HG03159 (cell line): ENCODE measurements at regions not wholly inside any gene's neighbourhood (a gene's known extent, or its start where the extent isn't known, plus 50 kb on each side); places are given as distances from the start of the nearest gene placed in this dataset.

ENCODE experiments used
- ATAC-seq: cut with Tn5 transposase; IDR thresholded peaks from one replicate; pipeline ENCODE4 v1.9.1; 2021; ENCODE audit warnings: mild to moderate bottlenecking, moderate library complexity; ENCODE audit not compliant: unreplicated experiment

DNA sequence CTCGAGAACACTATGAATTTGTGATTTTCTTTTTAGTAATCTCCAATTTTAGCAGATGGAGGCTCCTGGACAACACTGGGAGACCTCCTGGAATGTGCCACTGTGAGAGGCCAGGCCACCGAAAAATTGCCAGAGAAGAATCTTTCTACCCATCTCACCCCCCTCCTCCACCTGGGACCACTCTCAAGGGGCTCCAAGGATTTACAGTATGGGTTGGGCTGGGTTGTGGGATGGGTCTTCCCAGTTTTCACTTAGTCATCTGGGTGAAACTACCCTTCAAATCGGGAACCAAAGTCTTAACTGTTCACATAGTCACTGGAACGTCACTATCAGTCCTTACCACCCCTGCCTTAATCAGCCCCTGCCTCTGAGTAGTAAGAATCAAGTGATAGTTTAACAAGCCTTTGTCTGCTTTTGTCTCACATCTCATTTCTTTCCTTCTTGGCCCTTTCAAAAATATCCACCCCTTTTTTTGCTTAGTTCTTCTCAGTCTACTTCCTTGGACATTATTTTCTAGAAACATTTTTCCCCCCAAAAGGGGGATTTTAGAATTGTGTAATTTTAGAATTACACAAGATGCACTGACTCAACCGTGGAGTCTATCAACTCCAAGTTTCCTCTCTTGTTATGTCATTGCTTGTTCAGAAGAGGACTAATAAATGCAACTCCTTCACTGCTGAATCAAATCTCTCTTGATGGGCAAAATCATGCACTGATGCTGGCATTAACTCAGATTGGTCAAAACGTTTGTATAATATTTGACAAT is 148.2 kb upstream of the MOCS1 start:
- ATAC-seq = no peak

DNA sequence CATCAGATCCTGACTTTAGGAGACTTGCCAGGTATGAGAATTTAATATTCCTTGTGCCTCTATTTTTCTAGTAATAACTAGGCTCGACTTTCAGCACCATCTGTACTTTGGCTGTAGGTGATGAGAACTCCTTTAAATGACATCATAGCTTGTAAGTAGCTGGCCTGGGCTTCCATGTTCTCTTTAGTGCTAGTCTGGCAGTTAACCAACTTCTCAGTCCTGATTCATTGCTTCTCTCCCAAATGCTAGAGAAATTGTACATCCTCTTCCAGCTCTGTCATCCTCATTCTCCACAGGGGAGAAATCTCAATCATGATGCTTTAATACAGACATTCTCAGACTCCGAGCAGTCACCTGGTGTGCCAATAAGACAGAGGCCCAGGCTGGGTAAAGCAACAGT is 143.5 kb upstream of the MOCS1 start:
- ATAC-seq = no peak

DNA sequence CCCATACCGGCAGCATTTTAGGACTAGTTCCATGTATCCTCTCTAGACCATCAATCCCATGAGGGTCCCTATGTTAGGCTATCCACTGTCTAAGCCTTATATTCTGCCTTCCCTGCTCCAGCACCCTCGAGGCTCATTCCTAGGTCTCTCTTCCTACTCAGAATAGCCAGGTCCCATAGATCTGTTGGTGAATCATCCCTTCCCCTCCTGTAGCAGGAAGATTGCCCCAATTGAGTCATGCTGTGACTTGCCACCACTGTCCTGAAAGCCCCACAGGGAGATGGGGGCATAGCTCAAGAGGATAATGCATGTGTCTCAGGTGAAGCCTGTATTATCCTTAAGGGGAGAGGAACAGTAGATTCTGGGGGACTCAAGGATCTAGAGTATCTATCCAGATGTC is 143.1 kb upstream of the MOCS1 start:
- no peak for ATAC-seq

GRCh38 chr6:40075056-40075590 is 140.9 kb upstream of the MOCS1 start:
- no peak for ATAC-seq

DNA sequence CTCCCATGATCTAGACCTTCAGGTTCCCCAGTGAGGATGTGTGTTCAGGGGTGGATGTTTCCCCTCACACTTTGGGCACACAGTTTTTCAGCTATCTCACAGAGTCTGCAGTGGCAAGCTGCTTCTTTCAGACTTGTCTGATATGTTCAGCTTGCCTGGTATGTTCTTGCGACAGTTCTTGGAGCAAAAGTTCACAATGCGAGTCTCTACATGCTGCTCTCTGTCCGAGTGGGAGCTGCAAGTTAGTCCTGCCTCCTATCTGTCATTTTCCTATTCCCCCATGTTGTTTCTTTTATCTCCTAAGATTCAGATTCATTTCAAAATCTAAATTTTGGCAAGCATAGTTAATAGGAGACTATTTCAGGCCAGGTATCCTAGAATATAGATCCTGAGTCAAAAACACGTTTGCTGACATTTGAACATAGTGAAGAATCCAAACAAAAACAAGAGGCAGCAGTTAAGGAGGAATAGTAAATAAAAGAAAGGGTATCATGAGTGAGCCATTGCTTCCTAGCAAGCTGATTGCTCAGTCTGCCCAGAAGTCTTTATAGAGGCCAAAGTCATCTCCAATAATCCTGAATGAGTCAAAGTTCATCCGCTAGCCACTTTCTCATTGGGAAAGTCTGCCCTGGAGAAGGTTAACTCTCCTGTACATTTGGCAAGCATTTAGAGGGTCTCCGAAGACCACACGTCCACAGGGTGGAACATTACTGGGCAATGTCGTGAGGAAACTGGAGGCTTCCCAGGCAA is 140.2 kb upstream of the MOCS1 start:
- no peak for ATAC-seq

GRCh38 chr6:40066372-40066771 is 132.1 kb upstream of the MOCS1 start:
- no peak for ATAC-seq

- ATAC-seq = no peak
These were observed 122.6 kb upstream of the MOCS1 start for GRCh38 chr6:40056865-40057264.

DNA sequence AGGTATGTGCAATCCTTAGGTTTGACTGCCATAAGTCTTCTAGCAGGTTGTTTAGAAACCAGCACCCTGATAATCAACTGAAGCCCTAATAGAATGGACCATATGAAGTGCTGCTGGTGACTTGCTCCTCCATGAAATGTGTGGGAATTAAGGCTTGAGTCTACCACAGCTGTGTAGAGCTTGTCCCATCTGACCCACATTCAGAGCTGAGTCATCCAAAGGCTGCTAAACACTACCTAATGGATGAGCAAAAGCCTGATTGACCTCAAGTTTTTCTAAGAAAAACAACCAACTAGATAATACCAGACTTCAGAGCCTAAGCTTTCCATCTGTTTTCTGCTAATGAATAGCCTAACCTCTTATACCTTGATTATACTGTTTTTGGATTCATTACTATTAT is 120.3 kb upstream of the MOCS1 start:
- no peak for ATAC-seq

DNA sequence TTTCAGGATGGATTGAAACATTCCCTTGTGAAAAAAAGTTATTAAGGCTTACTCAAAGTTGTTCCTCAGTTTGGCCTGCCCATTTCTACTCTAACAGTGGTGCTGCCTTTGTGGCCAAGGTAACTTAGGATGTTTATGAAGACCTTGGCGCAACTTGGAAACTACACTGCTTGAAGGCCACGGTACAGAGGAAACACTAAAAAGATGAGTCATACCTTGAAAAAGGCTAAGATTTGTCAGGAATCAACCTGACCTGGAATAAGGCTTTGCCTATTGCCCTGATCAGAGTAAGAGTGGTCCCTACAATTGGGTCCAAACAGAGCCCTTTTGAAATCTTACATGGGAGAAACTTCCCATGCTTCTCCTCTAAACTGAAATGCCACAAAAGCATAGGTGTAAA is 119.9 kb upstream of the MOCS1 start:
- ATAC-seq = no peak

- ATAC-seq = no peak
These were observed 114.9 kb upstream of the MOCS1 start for GRCh38 chr6:40049128-40049527.

GRCh38 chr6:40044196-40044595 is 109.9 kb upstream of the MOCS1 start:
- ATAC-seq = no peak

DNA sequence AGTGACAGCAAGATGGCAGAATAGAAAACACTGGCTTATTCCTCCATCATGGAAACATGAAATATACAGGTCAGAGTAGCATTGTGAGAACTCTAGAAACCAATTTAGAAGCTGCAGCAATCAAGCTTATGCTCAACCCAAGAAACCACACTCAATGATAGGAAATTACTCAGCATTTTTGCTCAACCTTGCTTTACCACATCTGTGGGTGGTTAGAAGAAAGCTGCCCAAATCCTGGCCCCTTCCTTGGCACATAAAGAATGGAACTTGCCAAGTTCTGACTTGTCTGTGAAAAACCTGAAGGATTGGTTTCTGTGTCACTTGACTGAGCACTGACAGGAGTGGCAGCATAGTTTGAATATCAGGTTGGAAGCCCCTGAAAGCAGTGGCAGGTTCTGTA is 108.0 kb upstream of the MOCS1 start:
- no peak for ATAC-seq

- no peak for ATAC-seq
These were observed 104.8 kb upstream of the MOCS1 start for GRCh38 chr6:40039042-40039441.

DNA sequence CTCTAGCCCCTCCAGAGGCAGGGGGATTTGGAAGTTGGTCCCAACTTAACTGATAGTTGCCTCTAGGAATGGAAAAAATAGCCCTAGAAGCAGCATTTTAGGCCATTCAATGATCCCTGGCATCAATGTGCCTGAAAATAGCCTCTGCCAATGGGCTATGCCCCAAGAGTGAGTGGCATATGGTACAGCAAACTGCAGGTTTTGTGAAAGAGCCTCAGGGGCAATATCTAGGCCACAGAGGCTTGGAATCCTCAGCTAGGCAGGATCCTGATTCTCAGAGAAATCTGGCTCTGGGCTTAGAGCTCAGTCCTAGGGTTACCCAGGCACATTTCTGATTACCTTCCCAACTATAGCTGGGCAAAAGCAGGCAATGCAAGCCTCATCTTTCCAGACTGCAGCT is 104.4 kb upstream of the MOCS1 start:
- ATAC-seq = no peak

- ATAC-seq = no peak
These were observed 103.0 kb upstream of the MOCS1 start for GRCh38 chr6:40037271-40037670.

- no peak for ATAC-seq
These were observed 101.9 kb upstream of the MOCS1 start for GRCh38 chr6:40036186-40036585.

- no peak for ATAC-seq
These were observed 94.2 kb upstream of the MOCS1 start for GRCh38 chr6:40028449-40028848.

- no peak for ATAC-seq
These were observed 88.6 kb upstream of the MOCS1 start for GRCh38 chr6:40022867-40023266.

- ATAC-seq = no peak
These were observed 85.9 kb upstream of the MOCS1 start for GRCh38 chr6:40020166-40020565.

DNA sequence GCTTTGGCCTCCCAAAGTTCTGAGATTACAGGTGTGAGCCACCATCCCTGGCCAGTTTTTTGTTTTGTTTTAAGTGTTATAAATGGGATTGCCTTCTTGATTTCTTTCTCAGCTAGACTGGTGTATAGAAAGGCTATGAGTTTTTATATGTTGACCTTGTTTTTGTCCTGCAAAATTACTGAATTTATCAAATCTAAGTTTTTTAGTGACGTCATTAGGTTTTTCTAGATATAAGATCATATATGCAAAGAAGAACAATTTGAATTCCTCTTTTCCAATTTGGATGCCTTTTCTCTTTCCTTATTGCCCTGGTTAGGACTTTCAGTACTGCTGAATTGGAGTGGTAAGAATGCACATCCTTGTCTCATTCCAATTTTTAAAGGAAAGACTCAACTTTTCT is 81.3 kb upstream of the MOCS1 start:
- ATAC-seq = no peak

DNA sequence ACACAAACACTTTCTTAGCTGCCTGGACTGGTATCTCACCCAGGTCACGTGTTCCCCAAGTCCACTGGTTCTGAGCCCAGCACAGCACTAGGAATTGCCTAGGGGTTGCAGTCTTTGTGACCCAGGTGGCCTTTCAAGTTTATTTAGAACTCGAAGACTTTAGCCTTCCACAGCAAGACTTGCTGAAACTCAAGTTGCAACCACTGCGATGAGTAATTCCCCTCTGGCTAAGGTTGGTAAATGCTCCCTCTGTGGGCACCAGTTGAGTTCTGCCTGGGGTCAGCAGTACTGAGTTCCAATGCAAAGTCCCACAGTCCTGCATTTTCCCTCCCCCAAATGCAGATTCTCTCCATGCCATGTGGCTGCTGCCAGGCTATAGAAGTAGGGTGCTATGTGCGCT is 77.6 kb upstream of the MOCS1 start:
- ATAC-seq = no peak

DNA sequence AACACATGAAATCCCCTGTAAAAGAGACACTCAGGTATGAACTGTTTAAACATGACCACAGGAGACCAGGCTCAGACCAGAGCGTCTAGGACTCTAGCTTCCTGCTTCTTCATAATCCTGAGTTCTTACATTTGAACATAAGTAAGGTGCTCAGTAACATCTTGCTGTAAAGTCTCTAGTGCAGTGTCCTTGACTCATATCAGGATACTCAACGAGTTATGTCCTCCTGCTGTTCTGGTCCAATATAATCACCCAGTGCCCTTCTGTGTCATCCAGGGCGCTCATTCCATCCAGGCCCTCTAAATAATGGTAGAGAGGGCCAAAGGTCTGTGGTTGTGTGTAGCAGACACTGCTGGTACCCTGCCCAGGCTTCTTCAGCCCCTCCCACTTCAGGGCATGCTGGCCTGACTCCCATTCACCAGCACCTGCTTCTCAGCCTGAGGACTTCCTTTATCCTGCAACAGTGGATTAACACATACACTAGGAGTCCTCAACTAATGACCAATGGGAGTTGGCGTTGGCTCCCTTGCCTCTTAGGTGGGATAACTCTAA is 66.8 kb upstream of the MOCS1 start:
- ATAC-seq = no peak
